ENCODE measurements at regions not wholly inside any gene's neighbourhood (a gene's known extent, or its start where the extent isn't known, plus 50 kb on each side); places are given as distances from the start of the nearest gene placed in this dataset.

GRCh38 chr5:4847766-4848165, 292.4 kb upstream of the ADAMTS16 start:
- ATAC-seq (ENCODE audit: low read depth) (no peak), DNase-seq (no peak)
- intact Hi-C loops (cut with micrococcal nuclease): no loop called here
- CTCF ChIA-PET: no interaction called here
- POLR2A ChIA-PET: no interaction called here
- Mint-ChIP-seq H3K4me1 (no peaks in the 10 kb centered on the region), H3K4me3 (no peak overlapping the region), H3K27me3 (no peaks in the 10 kb centered on the region), H3K36me3 (ENCODE audit: low read depth) (no peaks in the 10 kb centered on the region), H3K27ac (no peak overlapping the region), H3K9me3 (peaks cover 11% of the 10 kb centered on the region)
- TF ChIP-seq CTCF (IDR thresholded peaks at IDR 0.05): no peak

- ChIA-PET CTCF (no interaction called here), POLR2A (no interaction called here)
- H3K36me3 Mint-ChIP-seq (ENCODE audit: low read depth): no peaks in the 10 kb centered on the region
- no peak for DNase-seq
- no peak for TF ChIP-seq CTCF (IDR thresholded peaks at IDR 0.05)
- H3K27ac Mint-ChIP-seq: no peak overlapping the region
- no peaks in the 10 kb centered on the region for H3K4me1 Mint-ChIP-seq
- ATAC-seq (ENCODE audit: low read depth): no peak
- no peaks in the 10 kb centered on the region for H3K27me3 Mint-ChIP-seq
- intact Hi-C loops (cut with micrococcal nuclease): no loop called here
- H3K9me3 Mint-ChIP-seq: no peaks in the 10 kb centered on the region
- H3K4me3 Mint-ChIP-seq: no peak overlapping the region
These were observed 285.1 kb upstream of the ADAMTS16 start for GRCh38 chr5:4855036-4855435.

- Mint-ChIP-seq H3K9me3 (no peaks in the 10 kb centered on the region), H3K36me3 (ENCODE audit: low read depth) (no peaks in the 10 kb centered on the region), H3K4me1 (no peaks in the 10 kb centered on the region), H3K4me3 (no peak overlapping the region), H3K27me3 (no peaks in the 10 kb centered on the region), H3K27ac (no peak overlapping the region)
- no peak for DNase-seq
- no peak for ATAC-seq (ENCODE audit: low read depth)
- POLR2A ChIA-PET: no interaction called here
- CTCF ChIA-PET: no interaction called here
- no peak for TF ChIP-seq CTCF (IDR thresholded peaks at IDR 0.05)
- intact Hi-C loops (cut with micrococcal nuclease): no loop called here
These were observed 284.2 kb upstream of the ADAMTS16 start for GRCh38 chr5:4855880-4856279.

- POLR2A ChIA-PET: no interaction called here
- no peaks in the 10 kb centered on the region for H3K36me3 Mint-ChIP-seq (ENCODE audit: low read depth)
These were observed 282.4 kb upstream of the ADAMTS16 start for GRCh38 chr5:4857761-4858160.

GRCh38 chr5:4859500-4860235, 280.5 kb upstream of the ADAMTS16 start:
- intact Hi-C loops (cut with micrococcal nuclease): no loop called here
- ChIA-PET POLR2A (no interaction called here), CTCF (no interaction called here)
- no peak for TF ChIP-seq CTCF (IDR thresholded peaks at IDR 0.05)
- DNase-seq (no peak), ATAC-seq (ENCODE audit: low read depth) (no peak)
- Mint-ChIP-seq H3K4me1 (no peaks in the 10 kb centered on the region), H3K27me3 (no peaks in the 10 kb centered on the region), H3K27ac (no peak overlapping the region), H3K9me3 (no peaks in the 10 kb centered on the region), H3K4me3 (no peak overlapping the region), H3K36me3 (ENCODE audit: low read depth) (no peaks in the 10 kb centered on the region)

More at GRCh38 chr5:4857761-4858160, 282.4 kb upstream of the ADAMTS16 start:
- CTCF ChIA-PET: no interaction called here
- no peak for TF ChIP-seq CTCF (IDR thresholded peaks at IDR 0.05)
- H3K27ac Mint-ChIP-seq: no peak overlapping the region
- no peak overlapping the region for H3K4me3 Mint-ChIP-seq
- H3K27me3 Mint-ChIP-seq: no peaks in the 10 kb centered on the region
- DNase-seq (no peak), ATAC-seq (ENCODE audit: low read depth) (no peak)
- H3K4me1 Mint-ChIP-seq: no peaks in the 10 kb centered on the region
- intact Hi-C loops (cut with micrococcal nuclease): no loop called here
- no peaks in the 10 kb centered on the region for H3K9me3 Mint-ChIP-seq

Data from activated B cell treated with CpG ODN at 0.5 μM for 24 hours (primary cell).